Ectodermal cell (in vitro differentiated cells): ENCODE measurements at regions not wholly inside any gene's neighbourhood (a gene's known extent, or its start where the extent isn't known, plus 50 kb on each side); places are given as distances from the start of the nearest gene placed in this dataset.
"Not testable (repeated sequence)": the region's sequence is repeated elsewhere in the genome, so short reads cannot be mapped to it uniquely, and the experiment has no call there.

Source experiments
- H3K27ac ChIP-seq: 2 replicates; pipeline ENCODE4 v1.7.0; 2013; ENCODE audit warnings: mild to moderate bottlenecking, low read depth, low read length; ENCODE audit not compliant: insufficient read depth, poor library complexity, severe bottlenecking
- H3K27me3 ChIP-seq: 2 replicates; pipeline ENCODE4 v1.7.0; 2013; ENCODE audit warnings: mild to moderate bottlenecking, low read length; ENCODE audit not compliant: insufficient read depth, control insufficient read depth, poor library complexity, severe bottlenecking
- H3K36me3 ChIP-seq: one replicate; pipeline ENCODE4 v1.7.0; 2013; ENCODE audit warnings: low read length; ENCODE audit not compliant: control insufficient read depth, insufficient read depth
- H3K4me1 ChIP-seq: one replicate; pipeline ENCODE4 v1.7.0; 2013; ENCODE audit warnings: low read length; ENCODE audit not compliant: control insufficient read depth, insufficient read depth
- H3K4me3 ChIP-seq: 2 replicates; pipeline ENCODE4 v1.7.0; 2013; ENCODE audit warnings: low read depth, low read length, control low read depth; ENCODE audit not compliant: insufficient read depth
- H3K9me3 ChIP-seq: 2 replicates; pipeline ENCODE4 v1.7.0; 2013; ENCODE audit warnings: mild to moderate bottlenecking, low read length, moderate library complexity; ENCODE audit not compliant: control insufficient read depth
- WGBS, 2 experiments: methylation state at CpG; one replicate each; pipeline ENCODE4 v1.1.7; 2013; ENCODE audit warnings: missing lambda C conversion rate in 2 of 2; 5-methylcytosine and 5-hydroxymethylcytosine counted together

- Histone ChIP-seq H3K9me3 (no peaks in the 10 kb centered on the region), H3K27ac (no peak overlapping the region), H3K27me3 (no peaks in the 10 kb centered on the region), H3K36me3 (no peaks in the 10 kb centered on the region), H3K4me1 (no peaks in the 10 kb centered on the region), H3K4me3 (no peak overlapping the region)
- 93% methylated on average over 8 of the region's 8 CpGs for WGBS, 2 experiments
These were observed 186.6 kb upstream of the TSHZ3 start for GRCh38 chr19:31535691-31536460.

- Histone ChIP-seq H3K4me3 (no peak overlapping the region), H3K27me3 (no peaks in the 10 kb centered on the region), H3K4me1 (no peaks in the 10 kb centered on the region), H3K27ac (no peak overlapping the region), H3K36me3 (no peaks in the 10 kb centered on the region), H3K9me3 (no peaks in the 10 kb centered on the region)
- 88 to 97% methylated on average over 2 to 3 of the region's 3 CpGs for WGBS, 2 experiments
These were observed 187.9 kb upstream of the TSHZ3 start for GRCh38 chr19:31537136-31537535.

GRCh38 chr19:31537902-31538301 lies 188.7 kb upstream of the TSHZ3 start:
- not testable (repeated sequence) for H3K27ac ChIP-seq, H3K9me3 ChIP-seq, H3K27me3 ChIP-seq, H3K36me3 ChIP-seq, H3K4me3 ChIP-seq, H3K4me1 ChIP-seq
- WGBS, 2 experiments = 89% methylated on average over 5 of the region's 5 CpGs

- Histone ChIP-seq H3K36me3 (no peaks in the 10 kb centered on the region), H3K4me1 (no peaks in the 10 kb centered on the region), H3K4me3 (no peak overlapping the region), H3K9me3 (no peaks in the 10 kb centered on the region), H3K27me3 (no peaks in the 10 kb centered on the region), H3K27ac (no peak overlapping the region)
- WGBS, 2 experiments = 87 to 90% methylated on average over 3 to 4 of the region's 5 CpGs
These were observed 189.6 kb upstream of the TSHZ3 start for GRCh38 chr19:31538879-31539278.

- H3K4me3 ChIP-seq = no peak overlapping the region
- H3K27me3 ChIP-seq = no peaks in the 10 kb centered on the region
- H3K9me3 ChIP-seq = no peaks in the 10 kb centered on the region
- no peak overlapping the region for H3K27ac ChIP-seq
- no peaks in the 10 kb centered on the region for H3K4me1 ChIP-seq
- 89 to 99% methylated on average over 3 to 6 of the region's 6 CpGs for WGBS, 2 experiments
- H3K36me3 ChIP-seq = no peaks in the 10 kb centered on the region
These were observed 190.2 kb upstream of the TSHZ3 start for GRCh38 chr19:31539386-31539785.

- H3K4me3 ChIP-seq = no peak overlapping the region
- H3K4me1 ChIP-seq = no peaks in the 10 kb centered on the region
- no peaks in the 10 kb centered on the region for H3K27me3 ChIP-seq
- WGBS, 2 experiments = 64 to 71% methylated on average over 2 of the region's 2 CpGs
- no peaks in the 10 kb centered on the region for H3K36me3 ChIP-seq
- H3K9me3 ChIP-seq = no peaks in the 10 kb centered on the region
- H3K27ac ChIP-seq = no peak overlapping the region
These were observed 192.2 kb upstream of the TSHZ3 start for GRCh38 chr19:31541396-31541795.

- Histone ChIP-seq H3K4me3 (no peak overlapping the region), H3K9me3 (no peaks in the 10 kb centered on the region), H3K27ac (no peak overlapping the region), H3K4me1 (no peaks in the 10 kb centered on the region), H3K27me3 (no peaks in the 10 kb centered on the region), H3K36me3 (no peaks in the 10 kb centered on the region)
- 93 to 94% methylated on average over 5 of the region's 5 CpGs for WGBS, 2 experiments
These were observed 194.2 kb upstream of the TSHZ3 start for GRCh38 chr19:31543456-31543855.

GRCh38 chr19:31545777-31546176 lies 196.5 kb upstream of the TSHZ3 start:
- H3K27ac ChIP-seq = no peak overlapping the region
- 70 to 75% methylated on average over 2 of the region's 2 CpGs for WGBS, 2 experiments
- no peak overlapping the region for H3K4me3 ChIP-seq
- H3K36me3 ChIP-seq = no peaks in the 10 kb centered on the region
- no peaks in the 10 kb centered on the region for H3K4me1 ChIP-seq
- no peaks in the 10 kb centered on the region for H3K9me3 ChIP-seq
- no peaks in the 10 kb centered on the region for H3K27me3 ChIP-seq

- no peaks in the 10 kb centered on the region for H3K9me3 ChIP-seq
- 84 to 93% methylated on average over 9 of the region's 9 CpGs for WGBS, 2 experiments
- no peak overlapping the region for H3K27ac ChIP-seq
These were observed 197.1 kb upstream of the TSHZ3 start for GRCh38 chr19:31546205-31546960.

GRCh38 chr19:31548941-31549340 lies 199.7 kb upstream of the TSHZ3 start:
- Histone ChIP-seq H3K4me1 (no peaks in the 10 kb centered on the region), H3K36me3 (no peaks in the 10 kb centered on the region)
- WGBS, 2 experiments = 87 to 88% methylated on average over 4 of the region's 4 CpGs

More at GRCh38 chr19:31546205-31546960, 197.1 kb upstream of the TSHZ3 start:
- Histone ChIP-seq H3K4me1 (no peaks in the 10 kb centered on the region), H3K36me3 (no peaks in the 10 kb centered on the region), H3K4me3 (no peak overlapping the region), H3K27me3 (no peaks in the 10 kb centered on the region)

More at GRCh38 chr19:31548941-31549340, 199.7 kb upstream of the TSHZ3 start:
- no peak overlapping the region for H3K4me3 ChIP-seq
- no peaks in the 10 kb centered on the region for H3K9me3 ChIP-seq
- H3K27me3 ChIP-seq = no peaks in the 10 kb centered on the region
- no peak overlapping the region for H3K27ac ChIP-seq
